ENCODE measurements at regions not wholly inside any gene's neighbourhood (a gene's known extent, or its start where the extent isn't known, plus 50 kb on each side); places are given as distances from the start of the nearest gene placed in this dataset.

GRCh38 chr6:113634352-113635163, 222.6 kb upstream of the MARCKS start:
- no peak for DNase-seq

- DNase-seq: no peak
These were observed 221.7 kb upstream of the MARCKS start for GRCh38 chr6:113635222-113635986.

- no peak for DNase-seq
These were observed 220.8 kb upstream of the MARCKS start for GRCh38 chr6:113636357-113636824.

GRCh38 chr6:113640051-113640450, 217.1 kb upstream of the MARCKS start:
- no peak for DNase-seq

- no peak for DNase-seq
These were observed 215.0 kb upstream of the MARCKS start for GRCh38 chr6:113642001-113642713.

GRCh38 chr6:113642714-113643406, 214.3 kb upstream of the MARCKS start:
- no peak for DNase-seq

DNA sequence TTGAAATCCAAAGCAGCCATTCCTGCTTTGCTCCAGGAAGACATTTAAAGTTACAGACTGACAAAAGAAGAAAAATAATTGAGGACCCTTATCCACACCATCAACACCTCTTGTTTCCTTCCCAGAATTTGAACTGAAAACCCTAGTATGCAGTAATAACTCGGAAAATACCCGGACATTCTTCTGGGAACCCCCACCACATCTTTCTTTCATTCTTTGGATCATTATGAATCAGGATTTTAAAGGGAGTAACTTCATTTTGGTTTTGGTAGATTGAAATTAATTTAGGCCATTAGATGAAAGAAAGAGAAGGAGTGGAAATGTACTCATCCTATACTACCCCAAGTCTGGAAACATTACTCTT, 213.8 kb upstream of the MARCKS start:
- no peak for DNase-seq

DNA sequence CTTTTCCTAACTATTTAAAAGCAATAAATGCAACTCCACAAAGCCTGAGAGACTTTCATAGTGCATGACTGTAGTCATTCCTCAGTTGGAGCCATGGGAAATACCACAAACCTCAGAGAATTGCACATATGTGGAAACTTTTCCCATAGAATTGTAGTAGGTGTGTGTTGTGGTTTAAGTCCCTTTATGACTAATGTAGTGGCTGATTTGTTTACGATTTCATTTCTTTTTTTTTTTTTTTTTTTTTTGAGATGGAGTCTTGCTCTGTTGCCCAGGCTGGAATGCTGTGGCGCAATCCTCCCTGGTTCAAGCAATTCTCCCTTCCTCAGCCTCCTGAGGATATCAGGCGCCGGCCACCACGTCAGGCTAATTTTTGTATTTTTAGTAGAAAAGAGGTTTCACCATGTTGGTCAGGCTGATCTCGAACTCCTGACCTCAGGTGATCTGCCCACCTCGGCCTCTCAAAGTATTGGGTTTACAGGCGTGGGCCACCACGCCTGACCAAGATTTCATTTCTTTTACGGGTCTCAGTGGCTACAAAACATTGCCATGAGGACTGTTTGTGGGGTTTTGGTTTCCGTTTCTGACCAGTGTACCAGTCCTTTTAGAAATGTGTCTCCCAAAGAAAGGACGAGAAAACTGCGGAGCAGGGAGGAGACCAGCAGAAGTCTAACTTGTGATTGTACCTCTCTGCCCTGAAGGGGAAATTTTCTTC, 212.1 kb upstream of the MARCKS start:
- no peak for DNase-seq

DNA sequence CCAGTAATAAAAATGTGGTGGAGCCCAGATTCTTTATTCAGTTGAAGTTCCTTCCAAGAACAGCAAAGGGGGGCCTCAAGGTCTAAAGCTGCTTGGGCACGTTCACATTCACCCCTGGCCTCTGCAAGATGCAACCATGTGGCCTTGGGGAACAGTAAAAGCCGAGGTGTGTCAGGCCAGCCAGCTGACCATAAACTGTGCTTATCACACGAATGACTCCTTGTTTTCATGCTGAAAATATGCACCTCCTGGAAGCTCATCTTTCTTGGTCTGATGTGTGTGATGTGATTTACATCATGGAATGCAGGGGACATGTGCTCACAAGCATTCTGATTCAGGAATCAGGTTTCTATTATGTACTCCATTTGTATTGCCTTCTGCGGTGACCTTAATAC, 211.6 kb upstream of the MARCKS start:
- DNase-seq: no peak

DNA sequence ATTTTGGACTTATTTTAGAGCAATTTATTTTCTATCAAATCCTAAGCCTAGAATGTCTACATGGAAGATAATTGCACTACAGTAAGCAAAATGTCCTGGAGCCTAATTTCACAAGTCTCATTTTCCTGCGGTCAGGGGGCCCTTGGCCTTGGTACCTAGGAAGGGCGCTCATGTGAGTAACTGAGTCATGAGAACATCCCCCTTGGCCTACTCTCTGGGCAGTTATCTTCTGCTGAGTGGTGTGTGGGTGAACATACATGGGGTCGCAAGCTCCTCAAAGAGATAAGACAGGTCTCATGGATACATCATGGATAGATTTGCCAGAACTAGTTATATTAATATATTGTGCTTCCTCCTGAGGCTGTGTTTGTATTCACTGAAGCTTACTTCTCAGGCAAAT, 211.2 kb upstream of the MARCKS start:
- no peak for DNase-seq

GRCh38 chr6:113646701-113647100, 210.4 kb upstream of the MARCKS start:
- DNase-seq: no peak

- DNase-seq: no peak
These were observed 209.8 kb upstream of the MARCKS start for GRCh38 chr6:113647143-113647889.

DNA sequence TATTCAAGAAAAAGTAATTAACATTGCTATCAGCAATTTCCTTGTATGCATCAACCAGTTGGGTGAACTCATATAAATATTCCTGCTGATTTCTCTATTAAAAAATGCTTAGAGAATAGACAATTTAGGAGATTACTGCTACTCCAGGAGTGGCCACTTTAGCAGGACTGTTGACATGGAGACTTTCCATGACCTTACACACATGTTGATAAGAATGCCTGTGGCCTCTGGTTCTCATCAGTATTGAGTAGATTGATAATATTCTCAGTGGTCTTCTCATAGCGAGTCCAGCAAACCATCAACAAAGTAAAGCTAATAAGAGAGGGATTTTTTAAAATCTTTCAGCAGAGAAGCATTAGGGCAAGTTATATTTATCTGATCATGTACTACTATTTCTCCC, 208.4 kb upstream of the MARCKS start:
- DNase-seq: no peak

- no peak for DNase-seq
These were observed 207.9 kb upstream of the MARCKS start for GRCh38 chr6:113649276-113649675.

DNA sequence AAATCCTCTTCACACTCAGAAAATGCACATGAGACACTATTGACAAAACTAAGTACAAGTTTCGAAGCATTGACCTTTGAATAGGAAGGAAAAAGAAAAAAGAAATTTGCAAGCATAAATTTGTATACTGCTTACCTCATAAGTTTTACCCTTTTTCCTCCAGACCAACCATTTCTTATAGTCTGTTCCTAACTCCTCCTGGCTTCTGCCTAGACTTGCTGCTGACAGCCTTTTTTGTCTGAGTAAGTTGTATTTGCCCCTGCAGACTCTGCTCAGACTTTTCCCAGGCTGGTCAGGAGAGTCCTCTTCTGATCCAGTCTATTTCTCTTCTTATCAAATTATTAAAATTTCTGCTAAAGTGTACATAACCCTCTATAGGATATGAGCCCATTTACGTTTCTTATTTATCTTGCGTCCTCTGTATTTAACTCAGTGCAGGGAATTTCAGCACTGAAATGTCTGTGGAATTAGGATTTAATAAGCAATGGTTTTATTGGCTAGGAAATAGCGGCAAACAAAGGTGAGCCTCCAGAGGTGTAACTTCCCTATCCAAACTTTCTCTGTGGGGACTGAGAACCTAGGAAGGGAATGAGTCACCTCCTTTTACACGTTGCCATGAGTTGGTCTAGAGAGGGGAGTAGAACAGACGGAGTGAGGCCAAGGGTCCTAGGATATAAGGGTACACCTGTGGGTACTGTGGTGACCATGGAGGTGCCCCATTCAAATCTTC, 207.1 kb upstream of the MARCKS start:
- DNase-seq: no peak

- no peak for DNase-seq
These were observed 206.6 kb upstream of the MARCKS start for GRCh38 chr6:113650610-113650979.

DNA sequence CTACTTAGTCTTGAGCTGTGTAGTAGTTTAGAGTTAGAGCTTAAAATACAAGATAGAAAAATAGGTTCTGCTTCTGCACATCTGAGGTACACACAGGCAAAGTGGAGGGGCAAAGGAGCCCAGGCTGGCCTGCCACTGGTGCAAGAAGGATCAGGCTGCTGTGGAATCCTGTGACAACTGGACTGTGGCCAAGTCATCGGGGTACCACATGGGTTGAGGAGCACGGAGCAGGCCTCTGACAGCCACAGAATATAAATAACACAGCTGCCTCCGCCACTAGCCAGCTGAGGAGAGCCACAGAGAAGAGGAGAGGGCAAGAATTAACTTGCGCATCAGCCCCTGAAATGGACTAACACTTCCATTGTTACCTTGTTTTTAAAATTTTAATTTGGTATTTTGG, 206.0 kb upstream of the MARCKS start:
- DNase-seq: no peak

GRCh38 chr6:113651920-113652319, 205.2 kb upstream of the MARCKS start:
- DNase-seq: no peak

DNA sequence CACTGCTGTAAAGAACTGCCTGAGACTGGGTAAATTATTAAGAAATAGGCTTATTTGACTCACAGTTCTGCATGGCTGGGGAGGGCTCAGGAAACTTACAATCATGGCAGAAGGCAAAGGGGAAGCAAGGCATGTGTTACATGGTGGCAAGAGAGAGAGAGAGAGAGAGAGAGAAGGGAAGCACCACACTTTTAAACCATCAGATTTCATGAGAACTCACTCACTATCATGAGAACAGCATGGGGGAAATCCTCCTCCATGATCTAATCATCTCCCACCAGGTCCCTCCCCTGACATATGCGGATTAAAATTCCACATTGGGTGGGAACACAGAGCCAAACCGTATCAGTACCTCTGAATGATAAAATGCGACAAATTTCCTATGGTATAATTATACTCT, 203.9 kb upstream of the MARCKS start:
- DNase-seq: no peak

DNA sequence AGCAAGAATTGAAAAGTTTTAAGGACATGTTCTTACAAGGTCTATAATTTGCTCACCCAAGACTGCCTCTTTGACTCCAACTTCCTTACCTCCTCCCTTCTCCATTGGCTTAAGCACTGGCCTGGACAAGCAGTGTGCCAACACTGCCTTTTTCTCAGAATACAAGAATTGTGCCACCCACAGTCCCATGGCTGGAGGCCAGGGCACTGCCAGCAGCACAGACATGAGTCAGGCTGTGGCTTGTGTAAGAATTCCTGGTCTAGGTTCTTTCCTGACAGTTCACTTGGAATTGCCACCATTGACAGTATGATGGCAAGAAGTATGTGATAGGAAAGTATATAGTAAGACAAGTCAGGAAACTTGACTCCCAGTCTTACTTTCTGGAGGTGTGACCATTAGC, 202.7 kb upstream of the MARCKS start:
- DNase-seq: no peak

GRCh38 chr6:113655761-113656160, 201.4 kb upstream of the MARCKS start:
- no peak for DNase-seq

All from stimulated activated CD4-positive, alpha-beta T cell treated with anti-CD3 and anti-CD28 coated beads, Interleukin-1b, Interleukin-23, amount 100 ng/mL, for 48 hours (primary cell).